ENCODE measurements at regions not wholly inside any gene's neighbourhood (a gene's known extent, or its start where the extent isn't known, plus 50 kb on each side); places are given as distances from the start of the nearest gene placed in this dataset.

- Mint-ChIP-seq H3K27ac (no peak overlapping the region), H3K4me1 (peaks cover 12% of the 10 kb centered on the region), H3K4me3 (no peak overlapping the region), H3K36me3 (ENCODE audit: low read depth) (no peaks in the 10 kb centered on the region), H3K9me3 (no peaks in the 10 kb centered on the region), H3K27me3 (no peaks in the 10 kb centered on the region)
- CTCF ChIA-PET, result no interaction called here
- POLR2A ChIA-PET, result no interaction called here
- DNase-seq, result no peak
Measured at GRCh38 chr4:3389233-3390215, 52.2 kb upstream of the HGFAC start.

- POLR2A ChIA-PET, result no interaction called here
- no peak for DNase-seq
- CTCF ChIA-PET, result no interaction called here
- Mint-ChIP-seq H3K27me3 (peaks cover 1% of the 10 kb centered on the region), H3K4me3 (no peak overlapping the region), H3K9me3 (no peaks in the 10 kb centered on the region), H3K27ac (no peak overlapping the region), H3K4me1 (peaks cover 10% of the 10 kb centered on the region), H3K36me3 (ENCODE audit: low read depth) (no peaks in the 10 kb centered on the region)
Measured at GRCh38 chr4:3390288-3390811, 51.4 kb upstream of the HGFAC start.

- CTCF ChIA-PET, result no interaction called here
- H3K27ac Mint-ChIP-seq, result no peak overlapping the region
- POLR2A ChIA-PET, result no interaction called here
- DNase-seq, result no peak
- peaks cover 1% of the 10 kb centered on the region for H3K27me3 Mint-ChIP-seq
- H3K9me3 Mint-ChIP-seq, result no peaks in the 10 kb centered on the region
- peaks cover 2% of the 10 kb centered on the region for H3K4me1 Mint-ChIP-seq
- H3K4me3 Mint-ChIP-seq, result no peak overlapping the region
- no peaks in the 10 kb centered on the region for H3K36me3 Mint-ChIP-seq (ENCODE audit: low read depth)
Measured at GRCh38 chr4:3391422-3391821, 50.3 kb upstream of the HGFAC start.
